ENCODE measurements at regions not wholly inside any gene's neighbourhood (a gene's known extent, or its start where the extent isn't known, plus 50 kb on each side); places are given as distances from the start of the nearest gene placed in this dataset.

GRCh38 chr6:67706388-67706787 lies 928.7 kb upstream of the ADGRB3 start:
- in situ Hi-C loops (cut with MboI), result no loop called here
- SMC1A ChIA-PET (ENCODE audit: uncharacterized antibody, unreplicated experiment), result no interaction called here
- Histone ChIP-seq H3K79me2 (ENCODE audit: control insufficient read depth, insufficient read depth, low read length) (no peaks in the 10 kb centered on the region), H3K4me1 (ENCODE audit: control insufficient read depth, insufficient read depth, low read length) (no peaks in the 10 kb centered on the region), H3K4me2 (ENCODE audit: control insufficient read depth, insufficient read depth) (no peak overlapping the region), H3K9me3 (replicated peaks; ENCODE audit: control insufficient read depth, insufficient read depth, low read length) (no peaks in the 10 kb centered on the region), H4K20me1 (ENCODE audit: control insufficient read depth, insufficient read depth) (no peaks in the 10 kb centered on the region), H3K27me3 (replicated peaks in 1 of 2; ENCODE audit: control insufficient read depth in 2 of 2, insufficient read depth in 2 of 2, low read length in 1 of 2) (no peaks in the 10 kb centered on the region), H3K36me3 (ENCODE audit: control insufficient read depth in 2 of 2, insufficient read depth in 2 of 2, low read length in 1 of 2) (no peaks in the 10 kb centered on the region), H3K4me3 (no peak overlapping the region), H3K9ac (ENCODE audit: control insufficient read depth, insufficient read depth, low read length) (no peak overlapping the region), H2AFZ (ENCODE audit: control insufficient read depth, low read depth, low read length) (no peak overlapping the region), H3K27ac (ENCODE audit: control insufficient read depth, insufficient read depth) (no peak overlapping the region)
- RAD21 ChIA-PET (ENCODE audit: unreplicated experiment), result no interaction called here
- POLR2A ChIA-PET, result no interaction called here
- intact Hi-C loops (cut with micrococcal nuclease; ENCODE audit: unreplicated experiment), result no loop called here
- BruUV-seq (replicated peaks), result no TSS peak
- WGBS (ENCODE audit: insufficient coverage, insufficient replicate concordance, low lambda C conversion rate, missing lambda C conversion rate), result 40% methylated on average over 2 of the region's 2 CpGs
- TF ChIP-seq PAX5 (IDR thresholded peaks at IDR 0.05; ENCODE audit: borderline replicate concordance, low read depth, low read length), result no peak
- no peak for TF ChIP-seq TBL1XR1 (IDR thresholded peaks at IDR 0.05; ENCODE audit: low read depth, low read length)
- no peak for TF ChIP-seq CHD4 (IDR thresholded peaks at IDR 0.05)
- TF ChIP-seq MEF2A (IDR thresholded peaks at IDR 0.05; ENCODE audit: insufficient read depth, low read depth, low read length), result no peak
- TF ChIP-seq, protein P1, sequence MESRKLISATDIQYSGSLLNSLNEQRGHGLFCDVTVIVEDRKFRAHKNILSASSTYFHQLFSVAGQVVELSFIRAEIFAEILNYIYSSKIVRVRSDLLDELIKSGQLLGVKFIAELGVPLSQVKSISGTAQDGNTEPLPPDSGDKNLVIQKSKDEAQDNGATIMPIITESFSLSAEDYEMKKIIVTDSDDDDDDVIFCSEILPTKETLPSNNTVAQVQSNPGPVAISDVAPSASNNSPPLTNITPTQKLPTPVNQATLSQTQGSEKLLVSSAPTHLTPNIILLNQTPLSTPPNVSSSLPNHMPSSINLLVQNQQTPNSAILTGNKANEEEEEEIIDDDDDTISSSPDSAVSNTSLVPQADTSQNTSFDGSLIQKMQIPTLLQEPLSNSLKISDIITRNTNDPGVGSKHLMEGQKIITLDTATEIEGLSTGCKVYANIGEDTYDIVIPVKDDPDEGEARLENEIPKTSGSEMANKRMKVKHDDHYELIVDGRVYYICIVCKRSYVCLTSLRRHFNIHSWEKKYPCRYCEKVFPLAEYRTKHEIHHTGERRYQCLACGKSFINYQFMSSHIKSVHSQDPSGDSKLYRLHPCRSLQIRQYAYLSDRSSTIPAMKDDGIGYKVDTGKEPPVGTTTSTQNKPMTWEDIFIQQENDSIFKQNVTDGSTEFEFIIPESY (IDR thresholded peaks at IDR 0.05), result no peak
- no peak for TF ChIP-seq ZBTB40 (IDR thresholded peaks at IDR 0.05; ENCODE audit: borderline replicate concordance)
- TF ChIP-seq HDAC2 (IDR thresholded peaks at IDR 0.05), result no peak
- TF ChIP-seq IRF5 (IDR thresholded peaks at IDR 0.05; ENCODE audit: borderline replicate concordance), result no peak
- TF ChIP-seq MLLT1 (IDR thresholded peaks at IDR 0.05), result no peak
- TF ChIP-seq POLR2AphosphoS2 (IDR thresholded peaks at IDR 0.05; ENCODE audit: low read depth, low read length), result no peak
- no peak for TF ChIP-seq FOXK2 (IDR thresholded peaks at IDR 0.05)
- CTCF ChIA-PET, result interaction anchor here (0.8 kb wide), 1 partner anchor 8 kb away, joined by 3 read pairs; no protein-coding TSS in a partner anchor
- ATAC-seq (no peak; the same call in 2 of the 3 replicates), DNase-seq (ENCODE audit: low read depth, low spot score) (no peak), FAIRE-seq (no peak)
